B cell (primary cell): ENCODE measurements at regions not wholly inside any gene's neighbourhood (a gene's known extent, or its start where the extent isn't known, plus 50 kb on each side); places are given as distances from the start of the nearest gene placed in this dataset.

Experiments
- ATAC-seq: fragments of 200-7000 bp; cut with Tn5 transposase; one replicate; pipeline ENCODE4 v1.10.0; 2021; ENCODE audit warnings: low read depth, mild to moderate bottlenecking, moderate number of reproducible peaks, moderate library complexity
- CTCF ChIA-PET: fragments of 350-600 bp; sonication (Branson Sonifier 250); formaldehyde crosslinking; loops from one replicate; lab custom pipeline; 2021; ENCODE audit warnings: antibody characterized with exemption, inconsistent platforms; lab: Charles Lee
- POLR2A ChIA-PET: fragments of 350-600 bp; sonication (Branson Sonifier 250); formaldehyde crosslinking; loops from one replicate; lab custom pipeline; 2021; ENCODE audit warnings: antibody characterized with exemption; lab: Charles Lee
- DNase-seq: peaks from one replicate; pipeline ENCODE4 v3.0.0; 2013
- H2AFZ ChIP-seq: 2 replicates; pipeline ENCODE4 v1.6.1; 2012; ENCODE audit warnings: mild to moderate bottlenecking, low read depth, low read length; ENCODE audit not compliant: insufficient read depth, poor library complexity, severe bottlenecking
- H3K27ac ChIP-seq, 2 donors: 1 replicate in 1 of 2; 2 replicates in 1 of 2; pipeline ENCODE4 v1.5.1; 2012 to 2013; ENCODE audit warnings: low read length in 2 of 2, mild to moderate bottlenecking in 2 of 2, moderate library complexity in 1 of 2
- H3K27me3 ChIP-seq, 4 experiments: fragments of 200-600 bp in 1 of 4; sonication (generic) in 1 of 4; replicated peaks in 1 of 4; 1 replicate in 2 of 4; 2 replicates in 2 of 4; pipeline versions ENCODE4 v1.6.1 to v1.7.0; 2013 to 2016; ENCODE audit warnings: low read length in 3 of 4, mild to moderate bottlenecking in 2 of 4, mixed read lengths in 1 of 4, moderate library complexity in 1 of 4; ENCODE audit not compliant: insufficient read depth in 4 of 4, control insufficient read depth in 3 of 4; ENCODE audit errors: control extremely low read depth in 1 of 4
- H3K36me3 ChIP-seq, 2 experiments: replicated peaks in 1 of 2; 1 replicate in 1 of 2; 2 replicates in 1 of 2; pipeline versions ENCODE4 v1.6.1 to v1.7.1; 2013; ENCODE audit warnings: low read length in 1 of 2; ENCODE audit not compliant: insufficient read depth in 2 of 2, control insufficient read depth in 1 of 2; ENCODE audit errors: control extremely low read depth in 1 of 2, extremely low read depth in 1 of 2
- H3K4me1 ChIP-seq, 2 donors: fragments of 200-600 bp in 1 of 2; sonication (generic) in 1 of 2; 1 replicate in 1 of 2; 2 replicates in 1 of 2; pipeline versions ENCODE4 v1.5.1 to v1.6.1; 2013 to 2017; ENCODE audit warnings: low read length in 2 of 2; ENCODE audit not compliant: control insufficient read depth in 2 of 2, insufficient read depth in 2 of 2
- H3K4me2 ChIP-seq: replicated peaks from 2 replicates; pipeline ENCODE3; 2012; ENCODE audit warnings: mild to moderate bottlenecking, low read depth, low read length; ENCODE audit not compliant: poor library complexity, severe bottlenecking
- H3K4me3 ChIP-seq, 5 experiments: fragments of 200-600 bp in 1 of 5; sonication (generic) in 1 of 5; 1 replicate in 3 of 5; 2 replicates in 2 of 5; pipeline versions ENCODE4 v1.5.1 to v1.7.0; 2011 to 2016; ENCODE audit warnings: low read length in 4 of 5, mild to moderate bottlenecking in 4 of 5, low read depth in 2 of 5, control low read depth in 1 of 5, moderate library complexity in 1 of 5; ENCODE audit not compliant: insufficient read depth in 1 of 5; ENCODE audit errors: control extremely low read depth in 1 of 5, extremely low read depth in 1 of 5
- H3K79me2 ChIP-seq: fragments of 200-600 bp; sonication (generic); one replicate; pipeline ENCODE4 v1.6.0; 2016; ENCODE audit warnings: low read length; ENCODE audit not compliant: control insufficient read depth, insufficient read depth
- H3K9ac ChIP-seq: fragments of 200-600 bp; sonication (generic); 2 replicates; pipeline ENCODE4 v1.6.1; 2017; ENCODE audit warnings: mild to moderate bottlenecking, low read length, moderate library complexity
- H3K9me3 ChIP-seq, 3 donors: one replicate each; pipeline versions ENCODE4 v1.6.1 to v1.7.1; 2013; ENCODE audit warnings: low read length in 2 of 3; ENCODE audit not compliant: control insufficient read depth in 2 of 3, insufficient read depth in 1 of 3; ENCODE audit errors: control extremely low read depth in 1 of 3
- H4K20me1 ChIP-seq: 2 replicates; pipeline ENCODE4 v1.6.0; 2012; ENCODE audit warnings: mild to moderate bottlenecking, low read length; ENCODE audit not compliant: insufficient read depth, control insufficient read depth, poor library complexity, severe bottlenecking
- H3K27ac Mint-ChIP-seq: one replicate; pipeline ENCODE4 v1.8.0; 2021; ENCODE audit warnings: mixed read lengths
- H3K27me3 Mint-ChIP-seq: one replicate; pipeline ENCODE4 v1.8.0; 2021; ENCODE audit warnings: mixed read lengths
- H3K4me1 Mint-ChIP-seq: one replicate; pipeline ENCODE4 v1.8.0; 2021; ENCODE audit warnings: mixed read lengths
- H3K4me3 Mint-ChIP-seq: one replicate; pipeline ENCODE4 v1.8.0; 2021; ENCODE audit warnings: mixed read lengths
- H3K9me3 Mint-ChIP-seq: one replicate; pipeline ENCODE4 v1.8.0; 2022; ENCODE audit warnings: mixed read lengths; ENCODE audit not compliant: insufficient read depth
- CTCF ChIP-seq: fragments of 200-600 bp; IDR thresholded peaks from one replicate; pipeline ENCODE4 v1.8.0; 2022; ENCODE audit warnings: antibody characterized with exemption, mild to moderate bottlenecking
- EZH2 ChIP-seq: IDR thresholded peaks from 2 replicates; pipeline ENCODE4 v1.6.1; 2012; ENCODE audit warnings: borderline replicate concordance, low read depth, mild to moderate bottlenecking, moderate library complexity, low read length; ENCODE audit not compliant: insufficient read depth, poor library complexity, severe bottlenecking
- WGBS: methylation state at CpG from one replicate; pipeline ENCODE4 v1.1.5; 2013; ENCODE audit warnings: missing lambda C conversion rate; ENCODE audit not compliant: insufficient coverage; 5-methylcytosine and 5-hydroxymethylcytosine counted together
- intact Hi-C: fragments of 100-400 bp; cut with micrococcal nuclease; formaldehyde crosslinking; loops from one replicate; pipeline ENCODE4 v1.10.0; 2022

- no peak overlapping the region for H3K4me2 ChIP-seq
- Mint-ChIP-seq H3K27ac (no peak overlapping the region), H3K4me1 (no peaks in the 10 kb centered on the region), H3K27me3 (peaks cover 22% of the 10 kb centered on the region), H3K4me3 (no peak overlapping the region), H3K9me3 (no peaks in the 10 kb centered on the region)
- no peak overlapping the region for H3K27ac ChIP-seq
- intact Hi-C loops = no loop called here
- ATAC-seq = no peak
- no peaks in the 10 kb centered on the region for H3K36me3 ChIP-seq
- DNase-seq = no peak
- no peak for TF ChIP-seq EZH2
- no peak for TF ChIP-seq CTCF
- no peaks in the 10 kb centered on the region for H4K20me1 ChIP-seq
- ChIA-PET POLR2A (no interaction called here), CTCF (no interaction called here)
- H3K4me1 ChIP-seq = no peaks in the 10 kb centered on the region
- 83% methylated on average over 31 of the region's 32 CpGs for WGBS
- peaks cover 0 to 5% (median under 1%) of the 10 kb centered on the region in 4 experiments for H3K27me3 ChIP-seq
- H2AFZ ChIP-seq = no peak overlapping the region
- H3K4me3 ChIP-seq = no peak overlapping the region
- no peaks in the 10 kb centered on the region for H3K79me2 ChIP-seq
- H3K9ac ChIP-seq = no peak overlapping the region
- no peaks in the 10 kb centered on the region for H3K9me3 ChIP-seq
These were observed 67.5 kb upstream of the IRX4 start for GRCh38 chr5:1950096-1950707.

GRCh38 chr5:1949253-1949652 lies 66.5 kb upstream of the IRX4 start:
- H3K27me3 Mint-ChIP-seq = peaks cover 22% of the 10 kb centered on the region

More at GRCh38 chr5:1949253-1949652, 66.5 kb upstream of the IRX4 start:
- Mint-ChIP-seq H3K4me1 (no peaks in the 10 kb centered on the region), H3K9me3 (no peaks in the 10 kb centered on the region), H3K27ac (no peak overlapping the region), H3K4me3 (no peak overlapping the region)
- Histone ChIP-seq H3K27ac (no peak overlapping the region), H3K36me3 (no peaks in the 10 kb centered on the region), H3K9me3 (peaks cover 0 to 3% (median 0%) of the 10 kb centered on the region in 3 donors), H3K4me2 (no peak overlapping the region), H2AFZ (no peak overlapping the region), H3K79me2 (no peaks in the 10 kb centered on the region), H3K4me3 (no peak overlapping the region), H3K4me1 (no peaks in the 10 kb centered on the region), H3K9ac (no peak overlapping the region), H4K20me1 (no peaks in the 10 kb centered on the region), H3K27me3 (peaks cover 0 to 5% (median under 1%) of the 10 kb centered on the region in 4 experiments)
- DNase-seq (no peak), ATAC-seq (no peak)
- no peak for TF ChIP-seq CTCF
- no peak for TF ChIP-seq EZH2
- CTCF ChIA-PET = no interaction called here
- whole genome bisulfite sequencing = 89% methylated on average over 18 of the region's 18 CpGs
- intact Hi-C loops = no loop called here
- POLR2A ChIA-PET = no interaction called here
